HCT116 (cell line): ENCODE measurements at regions not wholly inside any gene's neighbourhood (a gene's known extent, or its start where the extent isn't known, plus 50 kb on each side); places are given as distances from the start of the nearest gene placed in this dataset.

Source experiments
- ATAC-seq: fragments of 200-7000 bp; cut with Tn5 transposase; 2 replicates; pipeline ENCODE4 v1.9.1; 2020; ENCODE audit warnings: mild to moderate bottlenecking, moderate library complexity
- BruUV-seq: library from RNA; stranded (reverse); fragments of 400-500 nt; replicated peaks from 2 replicates; lab custom pipeline; 2021; lab: Mats Ljungman, UMichigan
- CTCF ChIA-PET: fragments of 300-600 bp; sonication (Branson Sonifier 250); formaldehyde crosslinking; loops from one replicate; lab custom pipeline; 2021; ENCODE audit warnings: antibody characterized with exemption; lab: Charles Lee
- POLR2A ChIA-PET: fragments of 300-600, 350-600 bp; sonication (Branson Sonifier 250); formaldehyde crosslinking; loops from one replicate; lab custom pipeline; 2021; ENCODE audit warnings: antibody characterized with exemption; lab: Charles Lee
- RAD21 ChIA-PET, 2 experiments: fragments of 300-600 bp; sonication (Branson Sonifier 250); formaldehyde crosslinking; loops; one replicate each; lab custom pipeline; 2023; ENCODE audit warnings: low total read pairs in 2 of 2; ENCODE audit not compliant: uncharacterized antibody in 2 of 2, unreplicated experiment in 2 of 2, low non-redundant PET in 1 of 2; lab: Charles Lee
- DNase-seq: peaks from one replicate; pipeline ENCODE4 v3.0.0-alpha.2; 2010; ENCODE audit warnings: low read depth, low spot score
- H2AFZ ChIP-seq: fragments of 200-600 bp; shearing (Covaris generic), sonication (generic); 2 replicates; pipeline ENCODE4 v1.6.1; 2017; ENCODE audit warnings: low read depth, mixed run types, mixed read lengths, antibody characterized with exemption, low read length; ENCODE audit not compliant: poor library complexity, severe bottlenecking
- H3K27ac ChIP-seq: 2 replicates; pipeline ENCODE4 v1.5.1; 2012; ENCODE audit warnings: low read depth, low read length
- H3K27me3 ChIP-seq: fragments of 200-600 bp; sonication (generic); 2 replicates; pipeline ENCODE4 v1.6.1; 2016; ENCODE audit warnings: mixed run types, low read length, mixed read lengths; ENCODE audit not compliant: insufficient read depth
- H3K36me3 ChIP-seq, 2 experiments: fragments of 200-500 bp in 1 of 2; fragments of 200-600 bp in 1 of 2; sonication (Bioruptor generic) in 1 of 2; sonication (generic) in 1 of 2; 2 replicates each; pipeline versions ENCODE4 v1.5.1 to v1.6.1; 2014 to 2016; ENCODE audit warnings: low read length in 2 of 2, inconsistent platforms in 1 of 2, mixed read lengths in 1 of 2, mixed run types in 1 of 2; ENCODE audit not compliant: insufficient read depth in 2 of 2, control insufficient read depth in 1 of 2
- H3K4me1 ChIP-seq, 2 experiments: fragments of 200-600 bp in 1 of 2; sonication (generic) in 1 of 2; 2 replicates each; pipeline versions ENCODE4 v1.5.1 to v1.6.1; 2012 to 2017; ENCODE audit warnings: low read length in 2 of 2, inconsistent platforms in 1 of 2, mild to moderate bottlenecking in 1 of 2, mixed read lengths in 1 of 2, mixed run types in 1 of 2, moderate library complexity in 1 of 2; ENCODE audit not compliant: insufficient read depth in 2 of 2, control insufficient read depth in 1 of 2
- H3K4me2 ChIP-seq: fragments of 200-600 bp; sonication (generic); 2 replicates; pipeline ENCODE4 v1.6.1; 2017; ENCODE audit warnings: mixed run types, low read length, mixed read lengths
- H3K4me3 ChIP-seq, 2 experiments: fragments of 200-600 bp in 1 of 2; sonication (generic) in 1 of 2; replicated peaks in 1 of 2; 2 replicates each; pipeline ENCODE4 v1.5.1; 2011 to 2016; ENCODE audit warnings: low read length in 2 of 2, control low read depth in 1 of 2, low read depth in 1 of 2, mild to moderate bottlenecking in 1 of 2, mixed read lengths in 1 of 2, mixed run types in 1 of 2
- H3K79me2 ChIP-seq: fragments of 200-600 bp; sonication (generic); 2 replicates; pipeline ENCODE4 v1.6.1; 2017; ENCODE audit warnings: mild to moderate bottlenecking, mixed run types, low read length, moderate library complexity, mixed read lengths; ENCODE audit not compliant: insufficient read depth
- H3K9ac ChIP-seq: fragments of 200-600 bp; sonication (generic); 2 replicates; pipeline ENCODE4 v1.6.1; 2016; ENCODE audit warnings: low read length, mixed read lengths
- H3K9me2 ChIP-seq: fragments of 200-600 bp; sonication (generic), shearing (Covaris generic); 2 replicates; pipeline ENCODE4 v1.6.1; 2017; ENCODE audit warnings: mixed run types, mild to moderate bottlenecking, moderate library complexity; ENCODE audit not compliant: insufficient read depth
- H3K9me3 ChIP-seq, 2 experiments: fragments of 200-500 bp in 1 of 2; fragments of 200-600 bp in 1 of 2; sonication (Bioruptor generic) in 1 of 2; sonication (generic) in 1 of 2; 2 replicates each; pipeline ENCODE4 v1.6.1; 2014 to 2017; ENCODE audit warnings: low read length in 2 of 2, mixed read lengths in 2 of 2, inconsistent platforms in 1 of 2, low read depth in 1 of 2, mild to moderate bottlenecking in 1 of 2, mixed run types in 1 of 2, moderate library complexity in 1 of 2; ENCODE audit not compliant: control insufficient read depth in 1 of 2, insufficient read depth in 1 of 2
- H4K20me1 ChIP-seq: fragments of 200-600 bp; sonication (generic), shearing (Covaris generic); 2 replicates; pipeline ENCODE4 v1.6.1; 2017; ENCODE audit warnings: mixed run types, mild to moderate bottlenecking, moderate library complexity; ENCODE audit not compliant: insufficient read depth
- ATF3 ChIP-seq: IDR thresholded peaks from 2 replicates; pipeline ENCODE4 v1.6.1; 2012
- CBX3 ChIP-seq: IDR thresholded peaks from 2 replicates; pipeline ENCODE4 v1.6.1; 2012; ENCODE audit warnings: low read depth
- EGR1 ChIP-seq: IDR thresholded peaks from 2 replicates; pipeline ENCODE4 v1.6.1; 2012; ENCODE audit warnings: low read depth
- ELF1 ChIP-seq: IDR thresholded peaks from 2 replicates; pipeline ENCODE4 v1.6.1; 2012; ENCODE audit warnings: low read depth, borderline replicate concordance
- EZH2 ChIP-seq: fragments of 200-600 bp; sonication (generic); IDR thresholded peaks from 2 replicates; pipeline ENCODE4 v1.6.1; 2017; ENCODE audit warnings: antibody characterized with exemption, mixed run types
- EZH2phosphoT487 ChIP-seq: fragments of 200-600 bp; IDR thresholded peaks from 2 replicates; pipeline ENCODE4 v1.6.1; 2018; ENCODE audit warnings: antibody characterized with exemption, borderline replicate concordance
- JUND ChIP-seq: IDR thresholded peaks from 2 replicates; pipeline ENCODE4 v1.6.1; 2012
- POLR2A ChIP-seq: IDR thresholded peaks from 2 replicates; pipeline ENCODE4 v1.7.0; 2011; ENCODE audit warnings: borderline replicate concordance; ENCODE audit not compliant: insufficient read depth, insufficient read length; ENCODE audit errors: extremely low read depth
- SP1 ChIP-seq: IDR thresholded peaks from 2 replicates; pipeline ENCODE4 v1.6.1; 2012; ENCODE audit warnings: low read depth
- SRF ChIP-seq: IDR thresholded peaks from 2 replicates; pipeline ENCODE4 v1.6.1; 2012; ENCODE audit warnings: low read depth
- YY1 ChIP-seq: IDR thresholded peaks from 2 replicates; pipeline ENCODE4 v1.6.1; 2011; ENCODE audit warnings: low read length, low read depth, moderate library complexity, mild to moderate bottlenecking; ENCODE audit not compliant: insufficient replicate concordance; ENCODE audit errors: extremely low read depth
- ZBTB33 ChIP-seq: IDR thresholded peaks from 2 replicates; pipeline ENCODE4 v1.6.1; 2011; ENCODE audit warnings: mild to moderate bottlenecking, low read length, moderate library complexity; ENCODE audit not compliant: insufficient replicate concordance; ENCODE audit errors: extremely low read depth
- ZNF274 ChIP-seq: fragments of 200-500 bp; sonication (Bioruptor generic); IDR thresholded peaks from 2 replicates; pipeline ENCODE4 v1.6.1; 2014; ENCODE audit warnings: mild to moderate bottlenecking, low read depth, low read length, inconsistent platforms
- intact Hi-C: fragments of 100-400 bp; cut with micrococcal nuclease; formaldehyde crosslinking; loops from 2 replicates; pipeline ENCODE4 v1.10.0; 2022

GRCh38 chrX:78456909-78457308 is 129.5 kb upstream of the CYSLTR1 start (continued):
- TF ChIP-seq ZBTB33 = no peak
- TF ChIP-seq POLR2A = no peak
- no peak for TF ChIP-seq EGR1

GRCh38 chrX:78455901-78456300 is 128.5 kb upstream of the CYSLTR1 start:
- POLR2A ChIA-PET = no interaction called here
- Histone ChIP-seq H3K4me3 (no peak overlapping the region), H3K9me3 (no peaks in the 10 kb centered on the region), H3K9ac (no peak overlapping the region), H3K4me1 (no peaks in the 10 kb centered on the region), H3K27me3 (no peaks in the 10 kb centered on the region), H3K79me2 (no peaks in the 10 kb centered on the region), H3K27ac (no peak overlapping the region), H3K36me3 (no peaks in the 10 kb centered on the region), H2AFZ (no peak overlapping the region), H4K20me1 (no peaks in the 10 kb centered on the region), H3K4me2 (no peak overlapping the region), H3K9me2 (no peaks in the 10 kb centered on the region)
- no TSS peak for BruUV-seq
- RAD21 ChIA-PET = no interaction called here
- TF ChIP-seq EGR1 (no peak), YY1 (no peak), SP1 (no peak), CBX3 (no peak), ATF3 (no peak), EZH2 (no peak), ELF1 (no peak), SRF (no peak), EZH2phosphoT487 (no peak), ZNF274 (no peak), JUND (no peak)
- ATAC-seq (no peak), DNase-seq (no peak)
- CTCF ChIA-PET = no interaction called here
- intact Hi-C loops = no loop called here
